ENCODE measurements at regions not wholly inside any gene's neighbourhood (a gene's known extent, or its start where the extent isn't known, plus 50 kb on each side); places are given as distances from the start of the nearest gene placed in this dataset.
"Not testable (repeated sequence)": the region's sequence is repeated elsewhere in the genome, so short reads cannot be mapped to it uniquely, and the experiment has no call there.

DNA sequence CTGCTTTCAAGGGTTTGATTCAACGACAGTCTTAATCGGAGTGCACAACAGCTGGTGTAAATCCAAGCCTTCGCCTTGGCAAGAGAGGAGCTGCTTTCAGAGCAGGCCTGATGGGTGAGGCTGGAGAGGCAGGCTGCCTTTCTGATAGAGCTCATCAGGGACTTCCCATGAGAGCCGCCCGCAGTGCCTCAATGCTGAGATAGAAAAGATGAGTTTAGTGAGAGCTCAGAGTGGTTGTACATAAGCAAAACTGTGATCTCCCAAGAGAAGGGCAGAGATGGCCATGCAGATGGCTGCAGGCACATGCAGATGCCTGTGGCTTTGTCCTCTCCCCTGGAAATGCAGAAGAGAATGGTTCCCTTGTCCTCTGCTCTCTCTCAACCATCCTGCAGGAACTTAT lies 122.1 kb downstream of the ARL4C start:
- DNase-seq (ENCODE audit: low read depth in 3 of 3), result no peak

DNA sequence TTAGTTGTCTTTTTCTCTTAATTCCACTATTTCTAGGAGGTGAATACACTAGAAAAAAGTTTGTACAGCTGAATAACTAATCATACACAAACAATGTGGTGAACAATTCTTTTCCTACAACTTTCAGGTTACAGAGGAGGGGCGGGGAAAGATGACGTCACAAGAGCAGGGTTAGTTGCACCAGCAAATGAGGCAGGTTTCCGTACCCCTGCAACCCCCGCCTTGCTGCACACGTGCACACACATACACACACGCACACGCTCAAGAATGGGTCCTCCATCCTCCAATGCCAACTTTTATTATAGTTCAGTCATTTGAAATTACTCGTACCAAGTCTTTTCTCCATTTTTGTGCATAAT lies 122.8 kb downstream of the ARL4C start:
- no peak for DNase-seq (ENCODE audit: low read depth in 3 of 3)

DNA sequence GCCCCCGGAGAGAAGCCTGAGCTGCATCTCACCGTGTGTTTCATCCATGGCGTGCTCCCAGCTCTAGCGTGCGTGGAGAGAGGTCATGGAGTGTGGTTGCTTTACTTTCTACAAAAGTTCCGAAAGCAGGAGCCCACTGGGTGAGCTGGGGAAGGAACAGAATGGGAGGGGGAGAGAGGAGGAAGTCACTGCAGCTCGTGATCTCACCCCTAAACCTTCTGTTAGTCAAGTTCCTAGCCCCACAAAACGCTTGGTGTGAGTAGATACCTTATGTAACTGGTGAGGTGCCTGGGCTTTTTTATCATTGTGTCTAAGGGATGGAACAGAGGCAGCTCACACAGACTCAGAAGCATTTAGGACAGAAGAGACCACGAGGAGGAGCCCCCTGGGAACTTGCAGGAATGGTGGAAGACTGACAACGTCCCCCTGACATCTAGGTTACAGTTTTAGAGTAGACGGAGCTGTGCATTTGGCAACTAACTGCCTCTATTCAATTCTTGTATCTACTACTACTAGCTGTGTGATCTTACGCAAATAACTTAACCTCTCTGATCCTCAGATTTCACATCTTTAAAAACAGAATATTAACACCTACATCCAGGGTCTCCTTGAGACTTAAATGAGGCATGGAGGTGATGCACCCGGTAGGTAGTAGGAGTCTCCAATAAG lies 123.3 kb downstream of the ARL4C start:
- DNase-seq (ENCODE audit: low read depth in 3 of 3), result no peak

DNA sequence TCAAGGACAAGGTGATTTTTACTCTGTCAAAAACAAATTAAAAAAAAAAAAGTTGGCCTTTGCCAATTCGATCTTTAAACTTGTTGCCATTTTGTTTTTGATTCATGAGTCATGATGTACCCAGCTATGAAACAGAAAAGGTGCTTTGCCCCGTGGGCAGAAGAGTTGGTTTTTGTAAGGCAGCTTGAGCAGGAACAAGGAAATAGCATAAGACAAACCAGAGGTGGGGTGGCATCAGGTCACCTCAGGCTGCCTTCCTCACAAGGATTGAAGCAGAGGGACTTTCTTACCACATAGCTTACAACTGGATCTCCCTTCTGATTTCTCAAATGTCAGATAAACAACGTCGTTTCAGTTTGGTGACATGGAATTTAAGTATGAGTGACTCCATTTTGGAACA lies 123.8 kb downstream of the ARL4C start:
- no peak for DNase-seq (ENCODE audit: low read depth in 3 of 3)

DNA sequence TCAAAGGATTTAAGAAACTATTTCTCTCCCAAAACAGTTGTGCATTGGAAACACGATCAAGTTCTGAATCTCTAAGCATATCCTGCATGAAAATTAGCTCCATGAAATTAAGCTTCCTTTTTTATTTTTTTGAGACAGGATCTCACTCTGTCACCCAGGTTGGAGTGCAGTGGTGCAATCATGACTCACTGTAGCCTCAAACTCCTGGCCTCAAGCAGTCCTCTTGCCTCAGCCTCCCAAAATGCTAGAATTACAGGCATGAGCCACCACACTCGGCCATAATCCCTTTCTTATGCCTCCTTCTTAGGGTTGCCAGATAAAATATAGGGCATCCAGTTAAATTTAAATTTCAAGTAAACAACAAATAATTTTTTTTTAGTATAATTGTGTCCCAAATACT lies 124.4 kb downstream of the ARL4C start:
- DNase-seq (ENCODE audit: low read depth in 3 of 3), result no peak

DNA sequence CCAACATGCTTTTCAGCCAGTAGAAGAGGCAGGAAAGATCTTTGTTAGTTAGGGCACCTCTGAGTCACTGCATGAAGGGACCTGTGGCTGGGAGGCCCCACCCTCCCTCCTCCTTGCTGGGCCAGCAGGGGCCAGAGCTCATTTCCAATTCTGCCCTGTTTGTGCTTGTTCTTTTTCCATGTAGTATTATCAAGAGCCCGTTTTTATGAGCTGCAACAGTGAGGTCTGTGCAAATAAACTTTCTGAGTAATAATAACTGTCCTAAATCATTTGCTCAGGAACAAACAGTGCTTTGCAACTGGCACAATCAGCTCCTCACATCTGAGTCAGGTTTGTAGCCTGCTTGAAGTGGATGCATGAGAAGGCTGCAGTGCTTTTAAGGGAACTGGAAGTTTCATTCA lies 128.0 kb downstream of the ARL4C start:
- no peak for DNase-seq (ENCODE audit: low read depth in 3 of 3)

DNA sequence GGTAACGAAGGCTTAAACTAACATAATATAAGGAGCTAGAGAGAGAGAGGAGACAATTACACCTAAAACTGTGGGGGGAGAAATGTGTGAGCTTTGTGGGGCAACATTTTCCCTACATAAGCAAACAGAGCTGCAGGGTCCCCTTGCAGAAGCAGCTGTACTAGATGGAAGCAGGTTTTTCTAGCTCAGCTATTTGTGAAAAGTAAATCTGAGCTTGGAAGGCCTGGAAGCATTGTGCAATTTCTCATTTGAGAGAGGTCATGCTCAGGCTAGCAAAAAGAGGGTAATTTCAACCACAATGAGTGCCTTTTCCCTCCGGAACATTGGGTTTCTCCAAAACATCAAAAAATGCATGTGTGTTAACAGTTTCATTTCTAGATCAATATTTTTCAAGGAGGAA lies 130.0 kb downstream of the ARL4C start:
- DNase-seq (ENCODE audit: low read depth in 3 of 3), result no peak

DNA sequence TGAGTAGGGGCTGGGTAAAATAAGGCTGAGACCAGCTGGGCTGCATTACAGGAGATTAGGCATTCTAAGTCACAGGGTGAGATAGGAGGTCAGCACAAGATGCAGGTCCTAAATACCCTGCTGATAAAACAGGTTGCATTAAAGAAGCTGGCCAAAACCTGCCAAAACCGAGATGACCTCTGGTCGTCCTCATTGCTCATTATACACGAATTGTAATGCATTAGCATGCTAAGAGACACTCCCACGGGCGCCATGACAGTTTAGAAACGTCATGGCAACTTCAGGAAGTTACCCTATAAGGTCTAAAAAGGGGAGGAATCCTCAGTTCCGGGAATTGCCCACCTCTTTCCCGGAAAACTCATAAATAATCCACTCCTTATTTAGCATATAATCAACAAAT lies 132.2 kb downstream of the ARL4C start:
- DNase-seq (ENCODE audit: low read depth in 3 of 3), result no peak

DNA sequence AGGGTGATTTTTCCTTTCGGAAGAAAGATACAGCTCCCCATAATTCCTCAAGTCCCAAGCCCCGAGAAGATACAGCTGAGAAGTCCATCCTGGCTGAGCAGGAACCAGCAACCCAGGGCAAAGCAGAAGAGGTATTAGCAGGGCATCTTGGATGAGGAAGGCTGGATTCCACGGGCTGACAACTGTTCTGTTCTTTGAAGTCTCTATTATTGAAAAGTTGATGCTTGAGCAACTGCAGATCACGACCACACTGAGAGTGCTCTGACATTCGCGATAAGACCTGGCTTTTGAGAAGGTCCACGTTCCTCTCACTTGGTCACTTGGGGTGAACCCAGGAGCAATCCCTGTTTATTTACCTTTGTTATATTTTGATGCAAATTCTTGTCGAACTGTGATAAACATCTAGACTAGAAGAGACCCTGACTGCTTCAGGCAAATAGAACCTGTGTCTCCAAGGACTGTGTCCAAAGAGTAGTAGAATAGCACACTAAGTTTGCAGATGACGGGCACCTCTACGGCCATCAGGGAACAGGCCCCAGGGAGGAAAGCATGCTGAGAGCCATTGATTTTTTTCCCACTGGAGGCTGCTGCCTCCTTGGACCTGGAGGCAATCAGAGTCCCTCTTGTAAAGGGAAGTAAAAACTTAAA lies 133.1 kb downstream of the ARL4C start:
- no peak for DNase-seq (ENCODE audit: low read depth in 3 of 3)

DNA sequence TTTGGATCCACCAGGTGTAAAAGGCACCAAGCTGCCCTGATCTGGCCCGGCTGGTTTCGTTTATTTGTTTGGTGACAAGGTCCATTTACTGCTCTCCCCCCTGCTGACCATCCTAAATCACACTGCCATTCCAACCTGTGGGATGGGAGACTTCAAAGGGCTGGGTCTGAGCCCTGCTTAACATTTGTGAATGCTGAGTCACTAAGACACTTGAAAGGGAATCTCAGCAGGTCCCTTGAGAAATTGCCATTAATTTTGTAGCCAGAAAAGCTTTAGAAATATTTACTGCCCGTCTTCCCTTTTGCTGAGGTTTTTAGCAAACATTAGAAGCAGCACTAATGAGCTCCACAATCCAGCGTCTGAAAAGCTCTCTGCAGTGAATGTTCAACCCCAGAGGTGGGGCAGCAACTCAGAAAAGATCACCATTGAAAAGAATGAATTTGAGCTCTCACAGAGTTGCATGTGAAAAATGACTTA lies 133.8 kb downstream of the ARL4C start:
- no peak for DNase-seq (ENCODE audit: low read depth in 3 of 3)

DNA sequence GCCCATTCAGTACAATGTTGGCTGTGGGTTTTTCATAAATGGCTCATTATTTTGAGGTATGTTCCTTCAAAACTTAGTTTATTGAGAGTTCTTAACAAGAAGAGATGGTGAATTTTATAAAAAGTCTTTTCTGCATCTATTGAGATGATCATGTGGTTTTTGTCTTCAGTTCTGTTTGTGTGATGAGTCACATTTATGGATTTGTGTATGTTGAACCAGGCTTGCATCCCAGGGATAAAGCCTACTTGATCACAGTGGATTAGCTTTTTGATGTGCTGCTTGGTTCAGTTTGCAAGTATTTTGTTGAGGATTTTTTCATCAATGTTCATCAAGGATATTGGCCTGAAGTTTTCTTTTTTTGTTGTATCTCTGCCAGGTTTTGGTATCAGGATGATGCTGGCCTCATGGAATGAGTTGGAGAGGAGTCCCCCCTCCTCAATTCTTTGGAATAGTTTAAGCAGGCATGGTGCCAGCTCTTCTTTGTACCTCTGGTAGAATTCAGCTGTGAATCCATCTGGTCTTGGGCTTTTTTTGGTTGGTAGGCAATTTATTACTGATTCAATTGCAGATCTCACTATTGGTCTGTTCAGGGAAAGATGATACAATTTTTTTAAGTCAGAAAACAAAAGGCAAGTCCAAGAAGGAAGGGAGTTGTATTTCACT lies 136.4 kb downstream of the ARL4C start:
- not testable (repeated sequence) for DNase-seq (ENCODE audit: low read depth in 3 of 3)

DNA sequence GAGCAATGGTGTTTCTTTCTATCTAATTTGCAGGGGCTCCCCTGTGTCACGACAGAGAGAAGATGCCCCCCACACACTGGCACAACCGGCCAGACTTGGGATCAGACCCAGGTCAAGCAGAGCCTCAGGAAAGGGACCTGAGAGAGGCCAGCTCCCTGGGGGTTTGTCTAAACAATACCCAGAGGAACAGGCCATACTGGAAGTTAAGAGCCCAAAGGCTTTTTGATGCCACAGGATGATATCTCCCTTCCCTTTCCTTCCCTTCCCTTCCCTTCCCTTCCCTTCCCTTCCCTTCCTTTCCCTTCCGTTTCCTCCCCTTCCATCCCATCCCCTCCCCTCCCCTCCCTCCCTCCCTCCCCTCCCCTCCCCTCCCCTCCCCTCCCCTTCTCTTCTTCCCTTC lies 139.2 kb downstream of the ARL4C start:
- DNase-seq (ENCODE audit: low read depth in 3 of 3), result no peak

DNA sequence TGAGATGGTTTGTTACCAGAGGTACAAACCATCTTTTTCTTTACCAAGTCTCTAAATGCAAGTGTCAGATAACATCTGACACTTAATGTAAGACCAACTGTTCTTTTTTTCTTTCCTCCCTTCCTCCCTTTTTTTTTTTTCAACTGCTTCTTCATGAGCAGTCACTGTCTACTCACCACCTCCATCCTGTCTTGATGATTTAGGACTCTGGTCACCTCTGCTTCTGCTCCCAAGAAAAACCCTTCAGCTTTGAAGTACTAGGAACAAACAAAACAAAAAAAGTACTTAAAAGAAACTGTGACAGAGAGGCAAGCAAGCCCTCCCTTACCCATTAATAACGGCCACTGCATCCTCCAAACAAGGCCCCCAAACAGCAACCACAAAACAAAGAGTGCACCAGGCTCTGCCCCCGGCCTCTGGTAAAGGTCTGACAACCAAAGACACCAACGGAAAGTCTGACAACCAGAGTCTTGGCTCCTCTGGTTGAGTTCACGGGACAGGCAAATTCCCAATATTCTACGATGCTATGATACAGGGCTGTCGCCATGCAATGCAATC lies 141.0 kb downstream of the ARL4C start:
- DNase-seq (ENCODE audit: low read depth in 3 of 3), result no peak

DNA sequence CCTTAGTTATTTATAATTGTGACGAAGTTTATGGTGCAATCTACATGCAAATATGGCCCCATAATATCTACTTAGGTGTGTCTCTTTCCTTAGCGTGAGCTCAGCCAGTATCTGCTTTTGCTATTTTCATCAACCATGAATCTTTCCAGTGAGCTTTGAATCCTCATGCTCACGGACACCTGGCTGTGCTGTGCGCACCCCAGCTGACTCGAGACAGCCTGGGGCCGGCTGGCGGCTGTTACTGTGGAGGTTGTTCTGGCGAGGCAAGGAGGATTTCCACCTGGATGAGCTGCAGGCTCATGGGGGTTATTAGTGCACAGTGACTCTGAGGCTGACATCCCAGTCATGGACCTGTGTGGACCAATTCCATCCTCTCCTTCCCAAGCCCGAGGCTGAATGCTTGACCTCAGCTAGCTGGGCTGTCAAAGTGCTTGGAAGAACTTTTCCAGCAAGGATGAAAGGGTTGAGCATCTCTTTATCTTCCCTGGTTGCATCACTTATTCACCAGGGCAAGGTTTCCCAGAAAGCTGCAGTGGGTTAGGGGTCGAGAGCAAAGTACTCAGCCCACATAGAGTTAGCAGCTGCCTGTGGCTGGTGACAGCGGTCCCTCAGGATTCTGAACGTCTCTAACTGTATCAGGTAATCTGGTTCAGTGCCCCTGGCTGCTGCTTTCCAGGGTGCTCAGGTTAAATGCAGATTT lies 141.7 kb downstream of the ARL4C start:
- no peak for DNase-seq (ENCODE audit: low read depth in 3 of 3)

DNA sequence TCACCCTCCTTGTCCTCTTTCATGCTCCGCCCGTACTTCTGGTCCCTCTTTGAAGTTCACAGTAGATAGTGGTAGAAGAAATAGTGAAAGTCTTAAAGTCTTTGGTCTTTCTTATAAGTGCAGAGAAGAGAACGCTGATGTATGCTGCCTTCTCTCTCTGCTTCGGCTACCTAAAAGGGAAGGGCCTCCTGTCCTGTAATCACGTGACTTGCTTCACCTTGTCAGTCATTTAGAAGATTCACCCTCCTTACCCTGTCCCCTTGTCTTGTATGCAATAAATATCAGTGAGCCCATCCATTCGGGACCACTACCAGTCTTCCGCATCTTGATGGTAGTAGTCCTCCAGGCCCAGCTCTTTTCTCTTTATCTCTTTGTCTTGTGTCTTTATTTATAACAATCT lies 144.6 kb downstream of the ARL4C start:
- DNase-seq (ENCODE audit: low read depth in 3 of 3), result no peak

DNA sequence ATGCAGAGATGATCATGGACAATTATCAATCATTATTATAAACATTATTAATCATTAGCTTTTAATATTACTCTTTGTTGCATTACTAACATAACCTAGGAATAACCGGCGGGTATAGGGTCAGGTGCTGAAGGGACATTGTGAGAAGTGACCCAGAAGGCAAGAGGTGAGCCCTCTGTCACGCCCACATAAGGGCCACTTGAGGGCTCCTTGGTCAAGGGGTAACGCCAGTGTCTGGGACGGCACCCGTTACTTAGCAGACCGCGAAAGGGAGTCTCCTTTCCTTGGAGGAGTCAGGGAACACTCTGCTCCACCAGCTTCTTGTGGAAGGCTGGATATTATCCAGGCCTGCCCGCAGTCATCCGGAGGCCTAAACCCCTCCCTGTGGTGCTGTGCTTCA lies 145.0 kb downstream of the ARL4C start:
- DNase-seq (ENCODE audit: low read depth in 3 of 3), result not testable (repeated sequence)

DNA sequence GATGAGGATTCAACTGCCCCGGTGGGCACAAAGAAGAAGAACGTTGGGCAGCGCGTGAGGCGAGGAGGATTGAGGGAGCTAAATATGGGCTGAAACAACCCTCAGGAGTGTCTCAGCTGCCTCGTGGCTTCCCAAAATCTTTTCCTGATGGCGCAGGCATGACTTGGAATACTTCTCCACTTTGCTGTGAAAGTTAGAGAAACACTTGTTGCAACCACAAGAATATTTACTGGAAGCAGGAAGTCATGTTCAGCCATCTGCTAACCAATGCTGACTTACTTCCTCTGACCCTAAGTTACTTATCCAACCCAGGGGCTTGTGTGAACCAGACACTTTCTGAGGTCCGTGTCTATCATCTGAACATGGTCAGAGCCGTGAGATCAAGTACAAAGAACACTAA lies 148.8 kb downstream of the ARL4C start:
- no peak for DNase-seq (ENCODE audit: low read depth in 3 of 3)

DNA sequence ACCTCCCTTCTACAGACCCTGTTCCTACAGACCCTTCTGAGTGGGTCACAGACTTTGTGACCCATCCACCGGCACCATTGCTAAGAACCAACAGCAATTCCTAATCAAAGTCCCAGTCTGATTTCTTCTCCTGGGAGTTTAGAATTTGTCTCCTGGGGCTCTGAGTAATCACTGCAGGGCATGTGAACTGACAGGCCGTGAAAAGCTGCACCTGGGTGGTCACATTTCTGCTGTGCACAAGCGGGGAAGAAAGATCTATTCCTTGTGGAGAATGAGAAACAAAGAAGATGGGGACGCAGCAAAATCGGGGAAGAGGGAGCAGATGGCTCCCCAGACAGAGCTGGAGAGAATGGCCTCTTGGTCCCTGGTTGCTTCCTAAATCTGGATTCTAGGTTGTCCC lies 151.0 kb downstream of the ARL4C start:
- DNase-seq (ENCODE audit: low read depth in 3 of 3), result no peak

DNA sequence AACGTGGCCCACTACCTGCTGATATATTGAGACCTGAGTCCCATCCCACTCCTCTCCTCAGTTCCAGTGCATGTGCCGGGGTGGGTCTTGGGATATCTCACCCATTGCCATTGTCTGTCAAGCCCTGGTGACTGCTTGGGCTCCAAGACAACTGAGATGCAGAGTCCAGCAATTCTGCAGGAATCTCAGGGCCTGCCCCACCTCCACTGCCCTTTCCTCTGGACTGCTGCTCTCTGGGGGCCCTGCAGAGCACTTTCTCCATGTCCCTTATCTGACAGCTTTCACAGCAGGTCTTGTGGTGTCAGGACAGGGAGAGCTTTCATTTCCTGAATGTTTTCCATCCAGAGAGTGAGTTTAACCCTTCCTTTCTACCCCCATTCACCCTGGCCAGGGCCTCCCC lies 152.9 kb downstream of the ARL4C start:
- DNase-seq (ENCODE audit: low read depth in 3 of 3), result no peak

DNA sequence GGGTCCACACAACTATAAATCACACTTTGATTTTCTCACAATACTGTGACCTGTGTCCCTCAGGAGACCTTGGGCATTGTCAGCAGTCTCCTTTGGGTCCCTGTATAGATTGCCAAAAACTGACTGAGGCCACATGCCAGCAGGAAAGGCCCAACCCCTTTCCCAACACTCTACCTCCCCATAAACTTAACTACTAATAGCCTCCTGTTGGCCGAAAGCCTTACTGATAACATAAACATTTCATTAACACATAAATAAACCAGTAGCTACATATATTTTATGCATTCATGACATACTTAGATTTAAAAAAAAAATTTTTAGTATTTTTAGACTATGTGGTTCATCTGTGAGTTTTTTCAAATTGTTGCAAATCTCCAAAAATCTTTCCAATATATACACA lies 153.5 kb downstream of the ARL4C start:
- DNase-seq (ENCODE audit: low read depth in 3 of 3), result no peak

DNA sequence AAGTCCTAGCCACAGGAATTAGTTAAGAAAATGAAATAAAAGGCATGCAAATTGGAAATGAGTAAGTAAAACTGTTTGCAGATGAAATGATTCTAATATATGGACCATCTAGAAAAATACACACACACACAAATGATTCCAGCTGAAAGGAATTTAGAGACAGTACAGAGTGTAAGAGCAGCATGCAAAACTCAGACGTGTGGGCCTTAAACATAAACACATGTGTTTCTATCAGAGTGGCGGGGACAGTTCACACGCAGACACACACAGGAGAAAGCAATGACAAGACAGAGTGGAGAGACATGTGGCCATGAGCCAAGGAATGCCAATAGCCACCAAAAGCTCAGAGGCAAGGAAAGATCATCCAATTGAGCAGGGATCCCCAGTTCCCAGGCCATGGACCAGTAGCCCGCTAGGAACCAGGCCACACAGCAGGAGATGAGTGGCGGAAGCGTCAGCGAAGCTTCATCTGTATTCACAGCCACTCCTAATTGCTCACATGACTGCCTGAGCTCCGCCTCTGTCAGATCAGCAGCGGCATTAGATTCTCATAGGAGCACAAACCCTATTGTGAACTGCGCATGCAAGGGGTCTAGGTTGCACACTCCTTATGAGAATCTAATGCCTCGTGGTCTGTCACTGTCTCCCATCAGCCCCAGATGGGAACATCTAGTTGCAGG lies 155.4 kb downstream of the ARL4C start:
- DNase-seq (ENCODE audit: low read depth in 3 of 3), result no peak

DNA sequence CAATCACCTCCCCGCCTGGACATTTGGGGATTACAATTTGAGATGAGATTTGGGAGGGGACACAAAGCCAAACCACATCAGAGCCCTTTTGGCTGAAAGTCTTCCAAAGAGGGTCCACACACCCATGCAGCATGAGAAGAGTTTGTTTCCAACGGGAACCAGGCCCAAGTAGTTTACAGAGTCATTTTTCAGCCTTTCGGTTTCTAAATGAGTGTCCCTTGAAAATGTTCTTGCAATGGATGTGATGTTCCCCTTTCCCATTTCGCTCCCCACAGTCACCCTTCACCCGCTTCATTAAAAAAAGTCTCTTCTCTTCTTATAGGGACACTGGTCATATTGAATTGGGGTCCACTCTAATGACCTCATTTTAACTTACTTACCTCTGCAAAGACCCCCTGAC lies 157.4 kb downstream of the ARL4C start:
- DNase-seq (ENCODE audit: low read depth in 3 of 3), result no peak
